ENCODE measurements at regions not wholly inside any gene's neighbourhood (a gene's known extent, or its start where the extent isn't known, plus 50 kb on each side); places are given as distances from the start of the nearest gene placed in this dataset.

DNA sequence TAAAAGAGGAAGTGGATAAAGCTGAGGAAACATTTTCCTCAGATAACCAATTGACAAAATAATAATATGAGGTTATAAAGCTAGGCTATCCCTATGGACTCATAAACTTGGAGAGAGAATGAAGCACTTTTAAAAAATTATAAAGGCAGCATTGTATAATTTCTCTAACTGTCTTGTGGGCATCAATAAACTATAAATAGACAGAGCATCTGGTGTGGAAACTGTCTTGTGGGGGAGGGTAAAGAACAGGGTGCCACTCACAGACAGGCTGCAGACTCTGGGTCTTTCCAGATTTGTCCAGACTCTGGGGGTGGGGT lies 333.5 kb downstream of the BUD13 start:
- no peak for TF ChIP-seq EP300 (IDR thresholded peaks at IDR 0.05)
- TF ChIP-seq, protein P1, sequence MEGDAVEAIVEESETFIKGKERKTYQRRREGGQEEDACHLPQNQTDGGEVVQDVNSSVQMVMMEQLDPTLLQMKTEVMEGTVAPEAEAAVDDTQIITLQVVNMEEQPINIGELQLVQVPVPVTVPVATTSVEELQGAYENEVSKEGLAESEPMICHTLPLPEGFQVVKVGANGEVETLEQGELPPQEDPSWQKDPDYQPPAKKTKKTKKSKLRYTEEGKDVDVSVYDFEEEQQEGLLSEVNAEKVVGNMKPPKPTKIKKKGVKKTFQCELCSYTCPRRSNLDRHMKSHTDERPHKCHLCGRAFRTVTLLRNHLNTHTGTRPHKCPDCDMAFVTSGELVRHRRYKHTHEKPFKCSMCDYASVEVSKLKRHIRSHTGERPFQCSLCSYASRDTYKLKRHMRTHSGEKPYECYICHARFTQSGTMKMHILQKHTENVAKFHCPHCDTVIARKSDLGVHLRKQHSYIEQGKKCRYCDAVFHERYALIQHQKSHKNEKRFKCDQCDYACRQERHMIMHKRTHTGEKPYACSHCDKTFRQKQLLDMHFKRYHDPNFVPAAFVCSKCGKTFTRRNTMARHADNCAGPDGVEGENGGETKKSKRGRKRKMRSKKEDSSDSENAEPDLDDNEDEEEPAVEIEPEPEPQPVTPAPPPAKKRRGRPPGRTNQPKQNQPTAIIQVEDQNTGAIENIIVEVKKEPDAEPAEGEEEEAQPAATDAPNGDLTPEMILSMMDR (IDR thresholded peaks at IDR 0.05): no peak
